ENCODE measurements at regions not wholly inside any gene's neighbourhood (a gene's known extent, or its start where the extent isn't known, plus 50 kb on each side); places are given as distances from the start of the nearest gene placed in this dataset.
"Not testable (repeated sequence)": the region's sequence is repeated elsewhere in the genome, so short reads cannot be mapped to it uniquely, and the experiment has no call there.

- no peak for DNase-seq (ENCODE audit: low read depth in 2 of 2)
Observed at GRCh38 chr6:115811541-115811940, 249.2 kb downstream of the FRK start.

- no peak for DNase-seq (ENCODE audit: low read depth in 2 of 2)
Observed at GRCh38 chr6:115798229-115798628, 262.5 kb downstream of the FRK start.

GRCh38 chr6:115796829-115797228 is 263.9 kb downstream of the FRK start:
- no peak for DNase-seq (ENCODE audit: low read depth in 2 of 2)

- no peak for DNase-seq (ENCODE audit: low read depth in 2 of 2)
Observed at GRCh38 chr6:115796061-115796460, 264.6 kb downstream of the FRK start.

DNA sequence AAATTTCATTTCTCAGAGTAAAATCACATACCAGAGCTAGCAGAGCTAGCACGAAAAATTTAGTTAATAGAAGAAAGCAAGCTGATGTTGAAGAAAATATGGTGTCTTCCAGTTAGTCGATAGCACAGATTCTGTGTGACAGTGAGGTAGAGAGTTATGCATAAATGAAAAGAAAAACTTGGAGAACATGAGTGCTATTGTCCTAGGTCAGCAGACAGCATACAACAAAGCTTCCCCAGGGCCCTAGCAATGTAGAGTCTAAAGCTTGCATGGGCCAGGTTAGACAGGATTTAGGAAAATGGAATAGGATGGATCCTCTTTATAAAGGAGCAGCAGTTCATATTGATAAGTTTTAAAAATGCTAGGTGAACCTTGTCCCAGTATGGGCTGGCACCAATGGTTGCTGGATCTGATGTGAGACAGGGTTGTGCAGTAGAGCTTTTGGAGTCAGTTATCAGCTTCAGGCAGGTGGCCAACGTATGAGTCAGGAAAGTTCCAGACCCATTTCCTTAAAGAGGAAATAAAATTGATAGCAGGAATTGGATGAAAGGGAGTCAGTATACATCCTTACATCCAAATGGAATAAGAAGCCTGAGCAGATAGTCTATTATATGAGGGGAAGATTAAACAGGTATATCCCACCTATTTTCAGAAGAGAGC is 277.2 kb downstream of the FRK start:
- no peak for DNase-seq (ENCODE audit: low read depth in 2 of 2)

DNA sequence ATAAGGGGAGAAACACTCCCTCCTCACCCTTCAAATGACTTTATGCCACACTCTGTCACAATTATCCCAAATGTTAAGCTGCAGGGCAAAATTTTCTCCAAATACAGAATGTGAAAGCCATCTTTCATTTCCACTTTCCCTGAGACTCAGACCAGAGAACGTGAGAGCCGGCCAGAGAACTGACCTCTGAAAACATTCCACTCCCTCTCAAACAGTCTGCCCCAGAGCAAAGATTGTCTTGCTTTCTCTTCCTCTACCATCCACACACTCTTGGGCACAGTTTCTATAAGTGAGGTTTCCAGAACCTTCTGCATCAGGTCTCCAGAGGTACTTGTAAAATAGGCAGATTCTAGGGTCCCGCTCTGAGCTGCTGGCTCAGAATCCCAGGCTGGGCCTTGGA is 278.1 kb downstream of the FRK start:
- DNase-seq (ENCODE audit: low read depth in 2 of 2): no peak

- no peak for DNase-seq (ENCODE audit: low read depth in 2 of 2)
Observed at GRCh38 chr6:115773741-115774140, 286.9 kb downstream of the FRK start.

- DNase-seq (ENCODE audit: low read depth in 2 of 2): no peak
Observed at GRCh38 chr6:115770851-115771250, 289.8 kb downstream of the FRK start.

DNA sequence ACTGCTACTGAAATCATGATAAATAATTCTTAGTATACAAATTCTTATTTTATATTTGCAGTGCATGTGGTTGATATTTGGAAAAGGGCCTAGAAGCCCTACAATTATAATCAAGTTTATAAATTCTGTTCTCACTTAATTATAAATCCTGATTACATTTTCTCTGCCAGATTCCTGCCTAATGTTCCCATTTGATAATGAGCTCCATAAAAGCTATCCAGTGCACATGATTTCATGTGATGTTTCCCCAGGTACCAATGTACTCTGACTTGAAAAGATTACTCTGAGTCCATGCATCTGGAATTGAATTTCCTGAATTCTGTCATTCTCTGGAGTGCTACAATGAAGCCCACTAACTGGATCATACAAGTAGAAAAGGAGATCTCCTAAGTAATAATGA is 292.2 kb downstream of the FRK start:
- no peak for DNase-seq (ENCODE audit: low read depth in 2 of 2)

DNA sequence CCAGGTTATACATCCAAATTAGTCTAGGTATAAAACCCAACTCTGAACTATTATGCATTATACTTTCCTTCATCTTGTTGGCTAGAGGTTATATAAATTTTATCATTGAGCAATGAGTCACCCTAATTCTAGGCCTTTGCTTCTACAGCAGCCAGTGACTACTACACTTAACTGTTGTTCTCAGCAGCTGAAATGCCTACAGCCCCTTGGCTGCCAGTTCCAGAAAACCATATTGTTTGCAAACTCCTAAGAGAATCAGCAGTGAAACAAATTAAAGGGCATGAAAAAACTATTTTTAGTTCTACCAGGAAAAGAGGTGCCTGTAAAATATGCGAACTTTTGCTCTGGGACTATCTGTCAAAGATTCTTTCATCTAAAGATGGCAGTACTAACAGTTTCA is 292.8 kb downstream of the FRK start:
- DNase-seq (ENCODE audit: low read depth in 2 of 2): no peak

- no peak for DNase-seq (ENCODE audit: low read depth in 2 of 2)
Observed at GRCh38 chr6:115766745-115767462, 293.8 kb downstream of the FRK start.

DNA sequence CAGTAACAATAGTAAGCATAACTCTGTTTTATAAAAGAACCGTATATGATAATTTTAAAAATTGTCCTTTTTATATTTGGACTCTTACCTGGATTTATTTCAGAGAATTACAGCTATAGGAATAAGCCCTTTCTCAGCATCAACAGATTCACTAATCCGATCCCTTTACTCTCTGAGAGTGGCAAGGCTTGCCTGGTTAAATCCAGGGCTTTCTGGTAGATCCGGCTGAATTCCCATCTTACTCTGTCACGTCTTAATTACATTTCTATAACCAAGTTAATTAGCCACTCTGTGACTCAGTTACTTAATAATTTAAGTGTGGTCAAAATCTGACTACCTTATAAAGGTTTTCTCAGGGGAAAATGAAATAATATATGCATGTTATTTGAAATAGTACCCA is 294.7 kb downstream of the FRK start:
- DNase-seq (ENCODE audit: low read depth in 2 of 2): no peak

- no peak for DNase-seq (ENCODE audit: low read depth in 2 of 2)
Observed at GRCh38 chr6:115759051-115759450, 301.6 kb downstream of the FRK start.

DNA sequence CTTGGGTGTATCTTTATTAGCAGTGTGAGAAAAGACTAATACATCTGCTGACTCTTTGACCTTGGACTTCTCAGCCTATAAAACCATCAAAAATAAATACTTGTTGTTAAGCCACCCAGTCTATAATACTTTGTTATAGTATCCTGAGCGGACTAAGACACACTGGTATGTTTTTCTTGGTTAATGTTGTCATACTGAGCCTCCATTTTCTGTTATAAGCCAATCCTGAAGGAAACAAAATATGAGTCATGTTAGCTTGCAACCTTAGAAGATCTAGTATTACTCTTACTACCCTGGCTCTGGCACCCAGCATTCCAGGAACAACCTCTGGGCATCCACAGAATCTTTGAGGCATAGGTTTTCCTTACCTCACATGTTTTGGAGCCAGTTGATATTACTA is 307.2 kb downstream of the FRK start:
- no peak for DNase-seq (ENCODE audit: low read depth in 2 of 2)

GRCh38 chr6:115750946-115751345 is 309.7 kb downstream of the FRK start:
- DNase-seq (ENCODE audit: low read depth in 2 of 2): no peak

DNA sequence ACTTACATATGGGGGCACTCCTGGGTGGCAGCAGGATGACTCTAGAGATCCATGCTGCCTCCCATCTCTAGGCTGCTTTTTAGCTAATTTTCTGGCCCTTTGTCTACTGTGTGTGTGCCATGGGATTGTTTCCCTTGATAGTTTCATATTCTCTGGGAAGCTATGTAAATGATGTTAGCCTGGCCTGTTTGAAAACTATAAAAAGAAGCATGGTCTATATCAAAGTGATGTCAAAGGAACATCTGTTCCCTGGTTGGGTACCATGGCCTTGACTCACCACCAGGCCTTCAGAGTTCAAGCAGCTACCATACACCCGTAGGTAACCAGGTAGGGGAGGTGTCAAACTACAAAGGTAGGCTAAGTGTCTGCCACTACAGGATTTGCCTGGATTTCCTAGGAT is 310.4 kb downstream of the FRK start:
- no peak for DNase-seq (ENCODE audit: low read depth in 2 of 2)

DNA sequence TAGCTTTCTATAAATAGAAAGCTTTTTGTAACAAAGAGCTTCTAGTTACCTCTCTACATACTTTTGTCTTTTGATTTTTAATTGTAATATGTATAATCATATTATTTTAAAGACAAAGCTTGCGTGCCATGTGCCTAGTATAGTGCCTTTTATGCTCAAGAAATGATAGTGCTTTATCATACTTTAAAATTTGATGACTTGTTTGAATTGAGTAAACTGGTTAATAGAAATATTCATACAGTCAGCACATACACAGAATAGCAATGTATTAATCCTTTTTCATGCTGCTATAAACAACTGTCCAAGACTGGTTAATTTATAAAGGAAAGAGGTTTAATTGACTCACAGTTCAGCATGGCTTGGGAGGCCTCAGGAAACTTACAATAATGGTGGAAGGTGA is 313.0 kb downstream of the FRK start:
- no peak for DNase-seq (ENCODE audit: low read depth in 2 of 2)

- DNase-seq (ENCODE audit: low read depth in 2 of 2): not testable (repeated sequence)
Observed at GRCh38 chr6:115746583-115746982, 314.1 kb downstream of the FRK start.

DNA sequence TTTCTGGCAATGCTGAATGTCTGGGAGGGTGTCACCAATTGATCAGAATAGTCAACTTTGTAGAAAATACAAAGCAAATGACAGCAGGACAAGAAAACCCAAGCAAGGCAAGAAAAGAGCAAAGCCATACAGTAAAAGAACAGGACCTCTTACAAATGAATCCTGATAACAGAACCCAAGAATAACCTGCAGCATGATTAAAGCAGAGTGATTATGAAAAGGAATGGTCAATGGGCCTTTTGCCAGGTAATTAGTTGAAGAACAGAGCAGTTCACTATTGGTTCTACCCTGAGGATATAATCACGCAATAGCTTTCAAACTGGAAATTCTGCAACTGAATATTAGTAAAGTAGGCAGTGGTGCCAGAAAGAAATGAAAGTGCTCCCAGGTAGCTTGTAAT is 319.8 kb downstream of the FRK start:
- DNase-seq (ENCODE audit: low read depth in 2 of 2): no peak

DNA sequence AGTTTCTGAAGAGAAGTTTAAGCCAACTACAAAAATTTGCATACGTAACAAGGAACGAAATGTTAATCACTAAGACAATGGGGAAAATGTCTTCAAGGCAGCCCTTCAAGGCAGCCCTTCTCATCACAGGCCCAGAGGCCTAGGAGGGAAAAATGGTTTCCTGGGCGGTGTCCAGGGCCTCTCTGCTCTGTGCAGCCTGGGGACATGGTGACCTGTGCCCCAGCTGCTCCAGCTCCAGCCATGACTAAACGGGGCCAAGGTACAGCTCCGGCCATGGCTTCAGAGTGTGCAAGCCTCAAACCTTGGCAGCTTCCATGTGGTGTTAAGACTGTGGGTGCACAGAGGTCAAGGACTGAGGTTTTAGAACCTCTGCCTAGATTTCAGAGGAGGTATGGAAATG is 325.1 kb downstream of the FRK start:
- DNase-seq (ENCODE audit: low read depth in 2 of 2): no peak

- DNase-seq (ENCODE audit: low read depth in 2 of 2): no peak
Observed at GRCh38 chr6:115733426-115733825, 327.3 kb downstream of the FRK start.

- no peak for DNase-seq (ENCODE audit: low read depth in 2 of 2)
Observed at GRCh38 chr6:115729036-115729435, 331.7 kb downstream of the FRK start.

DNA sequence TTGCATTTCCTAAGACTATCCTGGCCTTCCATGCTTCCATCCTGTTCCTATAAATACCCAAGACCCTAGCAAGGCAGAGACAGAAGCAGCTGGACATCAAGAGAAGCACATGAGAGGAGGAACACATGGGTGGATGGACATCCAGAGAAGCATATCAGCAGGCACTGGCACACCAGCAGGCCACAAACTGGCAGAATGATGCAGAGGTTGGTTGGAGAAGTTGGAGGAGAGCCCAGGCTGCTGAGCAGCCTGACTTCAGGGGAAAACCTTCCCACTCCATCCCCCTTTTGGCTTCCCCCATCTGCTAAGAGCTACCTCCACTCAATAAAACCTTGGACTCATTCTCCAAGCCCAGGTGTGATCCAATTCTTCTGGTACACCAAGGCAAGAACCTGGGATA is 332.5 kb downstream of the FRK start:
- DNase-seq (ENCODE audit: low read depth in 2 of 2): no peak

- DNase-seq (ENCODE audit: low read depth in 2 of 2): no peak
Observed at GRCh38 chr6:115721564-115721963, 339.1 kb downstream of the FRK start.
